ENCODE measurements at regions not wholly inside any gene's neighbourhood (a gene's known extent, or its start where the extent isn't known, plus 50 kb on each side); places are given as distances from the start of the nearest gene placed in this dataset.
"Not testable (repeated sequence)": the region's sequence is repeated elsewhere in the genome, so short reads cannot be mapped to it uniquely, and the experiment has no call there.

GRCh38 chr22:22700631-22701030, 56.2 kb downstream of the GGTLC2 start:
- H2BK12ac ChIP-seq (ENCODE audit: insufficient read length, low read depth, low read length): no peak overlapping the region

GRCh38 chr22:22701557-22701956, 57.1 kb downstream of the GGTLC2 start:
- not testable (repeated sequence) for H3K27ac Mint-ChIP-seq; H2BK15ac ChIP-seq (ENCODE audit: low read depth, low read length); H3K36me3 Mint-ChIP-seq (ENCODE audit: insufficient read depth in 1 of 3, low read depth in 3 of 3); H3K23ac ChIP-seq (ENCODE audit: insufficient read length, low read depth, low read length); DNase-seq; H3K23me2 ChIP-seq (ENCODE audit: insufficient read length, low read depth, low read length, poor library complexity, severe bottlenecking); H2AK5ac ChIP-seq (ENCODE audit: insufficient read length, low read length); H3K9me3 Mint-ChIP-seq; H3K18ac ChIP-seq (ENCODE audit: insufficient read length, low read depth, low read length); H3K4me1 Mint-ChIP-seq; H4K91ac ChIP-seq (ENCODE audit: insufficient read length, low read depth, low read length); H2AFZ ChIP-seq (ENCODE audit: low read length); H3K56ac ChIP-seq (ENCODE audit: insufficient read length, low read depth, low read length); H3K4me2 ChIP-seq (ENCODE audit: insufficient read depth, insufficient read length, low read length); H4K20me1 ChIP-seq (ENCODE audit: control insufficient read depth, insufficient read depth, insufficient read length); H3K9me3 ChIP-seq (ENCODE audit: control insufficient read depth, low read depth, low read length); H2BK120ac ChIP-seq (ENCODE audit: low read depth, low read length, poor library complexity, severe bottlenecking); H3K4me1 ChIP-seq (ENCODE audit: insufficient read depth, low read length); H3K14ac ChIP-seq (ENCODE audit: insufficient read depth, low read length); H3K79me1 ChIP-seq (ENCODE audit: insufficient read depth, low read depth, low read length, poor library complexity, severe bottlenecking); H3K4me3 Mint-ChIP-seq; H3K4ac ChIP-seq (ENCODE audit: low read depth, low read length); H3K9ac ChIP-seq (ENCODE audit: extremely low read depth, insufficient read length, low read length); H3T11ph ChIP-seq (ENCODE audit: low read length); H3K27ac ChIP-seq (ENCODE audit: insufficient read length, low read depth, low read length); H4K5ac ChIP-seq (ENCODE audit: insufficient read length, low read depth, low read length); H2BK5ac ChIP-seq (ENCODE audit: insufficient read length, low read length); H4K8ac ChIP-seq (replicated peaks; ENCODE audit: insufficient read length, low read depth, low read length); H2BK12ac ChIP-seq (ENCODE audit: insufficient read length, low read depth, low read length); H2BK20ac ChIP-seq (ENCODE audit: low read depth, low read length, poor library complexity, severe bottlenecking); H3K79me2 ChIP-seq (ENCODE audit: insufficient read depth, low read length)
- H3K27me3 Mint-ChIP-seq (ENCODE audit: low read depth): peaks cover 99% of the 10 kb centered on the region
- peaks cover 20% of the 10 kb centered on the region; the same call in 1 of the 2 replicates for H3K27me3 ChIP-seq (ENCODE audit: insufficient read depth, low read length)

More at GRCh38 chr22:22700631-22701030, 56.2 kb downstream of the GGTLC2 start:
- Histone ChIP-seq H2BK120ac (ENCODE audit: low read depth, low read length, poor library complexity, severe bottlenecking) (no peak overlapping the region), H3K56ac (ENCODE audit: insufficient read length, low read depth, low read length) (no peak overlapping the region), H3K18ac (ENCODE audit: insufficient read length, low read depth, low read length) (no peak overlapping the region), H2BK20ac (ENCODE audit: low read depth, low read length, poor library complexity, severe bottlenecking) (no peak overlapping the region), H3K79me2 (ENCODE audit: insufficient read depth, low read length) (no peaks in the 10 kb centered on the region), H3K27me3 (ENCODE audit: insufficient read depth, low read length) (peaks cover 16% of the 10 kb centered on the region; the same call in 1 of the 2 replicates), H2BK5ac (ENCODE audit: insufficient read length, low read length) (no peak overlapping the region), H3K14ac (ENCODE audit: insufficient read depth, low read length) (no peak overlapping the region), H3T11ph (ENCODE audit: low read length) (no peak overlapping the region), H2AK5ac (ENCODE audit: insufficient read length, low read length) (no peak overlapping the region), H4K5ac (ENCODE audit: insufficient read length, low read depth, low read length) (no peak overlapping the region), H3K9ac (ENCODE audit: extremely low read depth, insufficient read length, low read length) (no peak overlapping the region), H4K8ac (replicated peaks; ENCODE audit: insufficient read length, low read depth, low read length) (no peak overlapping the region), H3K27ac (ENCODE audit: insufficient read length, low read depth, low read length) (no peak overlapping the region), H3K9me3 (ENCODE audit: control insufficient read depth, low read depth, low read length) (no peaks in the 10 kb centered on the region), H4K20me1 (ENCODE audit: control insufficient read depth, insufficient read depth, insufficient read length) (no peaks in the 10 kb centered on the region), H3K23me2 (ENCODE audit: insufficient read length, low read depth, low read length, poor library complexity, severe bottlenecking) (no peaks in the 10 kb centered on the region), H3K4me2 (ENCODE audit: insufficient read depth, insufficient read length, low read length) (no peak overlapping the region), H2AFZ (ENCODE audit: low read length) (no peak overlapping the region), H4K91ac (ENCODE audit: insufficient read length, low read depth, low read length) (no peak overlapping the region), H3K4ac (ENCODE audit: low read depth, low read length) (no peak overlapping the region), H3K23ac (ENCODE audit: insufficient read length, low read depth, low read length) (no peak overlapping the region), H3K79me1 (ENCODE audit: insufficient read depth, low read depth, low read length, poor library complexity, severe bottlenecking) (no peaks in the 10 kb centered on the region), H2BK15ac (ENCODE audit: low read depth, low read length) (no peak overlapping the region), H3K4me1 (ENCODE audit: insufficient read depth, low read length) (no peaks in the 10 kb centered on the region)
- Mint-ChIP-seq H3K9me3 (no peaks in the 10 kb centered on the region), H3K4me3 (no peak overlapping the region), H3K36me3 (ENCODE audit: insufficient read depth in 1 of 3, low read depth in 3 of 3) (no peaks in the 10 kb centered on the region), H3K4me1 (no peaks in the 10 kb centered on the region), H3K27ac (peak overlapping the region in 1 of 3 experiments; percentile 67; a peak in 1 of 7 replicates), H3K27me3 (ENCODE audit: low read depth) (peaks cover 99% of the 10 kb centered on the region)
- no peak for DNase-seq
- TF ChIP-seq CTCF (conservative IDR thresholded peaks at IDR 0.05): no peak
- WGBS (ENCODE audit: extremely low coverage, insufficient read length, low lambda C conversion rate): no CpG with 5 or more reads among the region's 1 CpG
